Kidney epithelial cell (primary cell): ENCODE measurements at regions not wholly inside any gene's neighbourhood (a gene's known extent, or its start where the extent isn't known, plus 50 kb on each side); places are given as distances from the start of the nearest gene placed in this dataset.
"Not testable (repeated sequence)": the region's sequence is repeated elsewhere in the genome, so short reads cannot be mapped to it uniquely, and the experiment has no call there.

Source experiments
- DNase-seq: peaks from one replicate; pipeline ENCODE4 v3.0.0-alpha.2; 2010; ENCODE audit warnings: low read depth
- H3K27me3 ChIP-seq: 2 replicates; pipeline ENCODE4 v1.6.0; 2011; ENCODE audit warnings: low read length; ENCODE audit not compliant: control insufficient read depth, insufficient read depth
- H3K36me3 ChIP-seq: 2 replicates; pipeline ENCODE4 v1.5.1; 2011; ENCODE audit warnings: low read length; ENCODE audit not compliant: control insufficient read depth, insufficient read depth
- H3K4me3 ChIP-seq: 2 replicates; pipeline ENCODE4 v1.5.1; 2011; ENCODE audit warnings: low read depth, mild to moderate bottlenecking, control low read depth, low read length
- CTCF ChIP-seq: IDR thresholded peaks from 2 replicates; pipeline ENCODE4 v1.5.1; 2011; ENCODE audit warnings: mild to moderate bottlenecking, moderate library complexity, low read length, control low read depth, inconsistent platforms; ENCODE audit not compliant: insufficient read depth, poor library complexity, severe bottlenecking

GRCh38 chr2:150124739-150125138 lies 362.7 kb downstream of the RND3 start:
- no peaks in the 10 kb centered on the region for H3K36me3 ChIP-seq
- DNase-seq, result no peak
- no peak overlapping the region for H3K4me3 ChIP-seq
- TF ChIP-seq CTCF, result no peak
- no peaks in the 10 kb centered on the region for H3K27me3 ChIP-seq

- TF ChIP-seq CTCF, result no peak
- Histone ChIP-seq H3K4me3 (no peak overlapping the region), H3K36me3 (no peaks in the 10 kb centered on the region), H3K27me3 (no peaks in the 10 kb centered on the region)
- no peak for DNase-seq
These were observed 364.4 kb downstream of the RND3 start for GRCh38 chr2:150122871-150123613.

- TF ChIP-seq CTCF, result no peak
- no peaks in the 10 kb centered on the region for H3K27me3 ChIP-seq
- H3K4me3 ChIP-seq, result no peak overlapping the region
- no peaks in the 10 kb centered on the region for H3K36me3 ChIP-seq
- no peak for DNase-seq
These were observed 365.3 kb downstream of the RND3 start for GRCh38 chr2:150122156-150122555.

DNA sequence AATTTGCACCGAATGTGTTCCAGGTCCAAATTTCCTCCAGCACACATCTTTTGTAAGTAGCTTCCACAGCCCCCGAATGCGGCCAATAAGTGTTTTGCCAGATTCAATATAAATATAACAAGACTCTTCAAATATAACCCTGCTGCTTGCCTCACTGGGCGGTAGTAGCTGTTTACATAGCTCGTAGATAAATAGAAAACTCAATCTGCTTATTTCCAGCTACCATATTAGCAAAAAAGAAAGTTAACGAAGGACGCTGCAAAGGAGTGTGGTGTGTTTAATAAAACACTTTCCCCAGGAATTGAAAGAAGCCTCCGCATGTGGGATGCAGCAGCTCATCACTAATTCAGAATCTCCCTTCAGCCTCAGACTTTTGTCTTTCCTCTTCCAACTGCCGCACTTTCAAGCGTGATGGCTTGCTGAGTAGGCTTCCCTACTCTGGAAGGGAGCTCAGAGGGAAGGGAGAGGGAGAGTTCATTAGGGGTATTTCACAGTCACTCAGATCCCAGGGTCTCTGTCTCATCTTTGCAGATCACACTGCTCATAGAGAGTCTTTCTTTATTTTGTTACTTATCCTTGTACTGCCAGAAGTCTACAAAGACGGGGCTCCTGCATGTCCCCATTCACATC lies 367.0 kb downstream of the RND3 start:
- no peak for DNase-seq
- Histone ChIP-seq H3K27me3 (no peaks in the 10 kb centered on the region), H3K36me3 (no peaks in the 10 kb centered on the region), H3K4me3 (no peak overlapping the region)
- TF ChIP-seq CTCF, result no peak

- TF ChIP-seq CTCF, result no peak
- no peak for DNase-seq
- no peak overlapping the region for H3K4me3 ChIP-seq
- H3K36me3 ChIP-seq, result no peaks in the 10 kb centered on the region
- no peaks in the 10 kb centered on the region for H3K27me3 ChIP-seq
These were observed 367.6 kb downstream of the RND3 start for GRCh38 chr2:150119819-150120218.

- H3K27me3 ChIP-seq, DNase-seq, H3K4me3 ChIP-seq, H3K36me3 ChIP-seq: not testable (repeated sequence)
These were observed 373.4 kb downstream of the RND3 start for GRCh38 chr2:150114089-150114488.
